ENCODE measurements at regions not wholly inside any gene's neighbourhood (a gene's known extent, or its start where the extent isn't known, plus 50 kb on each side); places are given as distances from the start of the nearest gene placed in this dataset.

DNA sequence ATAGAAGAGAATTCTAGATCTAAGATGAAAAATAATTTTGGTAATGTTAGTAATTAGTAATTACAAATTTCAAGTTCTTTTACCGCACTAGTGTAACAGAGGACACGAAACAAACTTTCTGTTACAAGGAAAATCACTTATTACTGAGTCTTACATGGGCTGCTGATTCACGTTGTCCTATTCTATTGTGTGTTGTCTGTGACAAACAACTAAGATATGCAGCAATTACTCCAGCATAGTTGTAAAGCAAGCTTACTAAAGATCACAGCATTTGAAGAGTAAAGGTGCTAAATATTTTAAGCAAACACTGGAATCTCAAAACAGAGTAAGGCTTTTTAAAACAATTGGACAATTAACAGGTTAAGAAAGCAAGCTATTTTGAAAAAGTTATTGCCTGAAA lies 502.3 kb downstream of the KCNT2 start:
- no TSS peak for BruUV-seq (replicated peaks)
- in situ Hi-C loops (cut with MboI): no loop called here

More for the DNA sequence above, 502.3 kb downstream of the KCNT2 start:
- Histone ChIP-seq H3K9me3 (replicated peaks; ENCODE audit: control insufficient read depth, insufficient read depth, low read depth, low read length) (peaks cover 8% of the 10 kb centered on the region; the same call in 1 of the 2 replicates), H3K4me2 (ENCODE audit: insufficient read depth, low read length) (no peak overlapping the region), H3K9ac (ENCODE audit: insufficient read depth in 1 of 2, low read depth in 2 of 2, low read length in 2 of 2) (no peak overlapping the region), H3K9me1 (ENCODE audit: control insufficient read depth, insufficient read depth, low read length) (no peaks in the 10 kb centered on the region), H3K27ac (ENCODE audit: extremely low read depth, low read depth, low read length) (no peak overlapping the region), H3K27me3 (ENCODE audit: control insufficient read depth in 2 of 2, insufficient read depth in 2 of 2, low read length in 2 of 2) (no peaks in the 10 kb centered on the region), H3K4me3 (no peak overlapping the region), H3K4me1 (replicated peaks in 1 of 2; ENCODE audit: control insufficient read depth in 2 of 2, insufficient read depth in 2 of 2, low read length in 2 of 2) (no peaks in the 10 kb centered on the region), H3K79me2 (ENCODE audit: control insufficient read depth, insufficient read depth, low read length) (no peaks in the 10 kb centered on the region), H3K36me3 (ENCODE audit: control insufficient read depth, insufficient read depth, low read length) (no peaks in the 10 kb centered on the region), H4K20me1 (replicated peaks; ENCODE audit: control insufficient read depth, insufficient read depth, low read length) (no peaks in the 10 kb centered on the region), H2AFZ (ENCODE audit: low read depth, low read length) (no peak overlapping the region)
- FAIRE-seq (peak; percentile 44), ATAC-seq (no peak), DNase-seq (ENCODE audit: extremely low read depth in 1 of 4, low spot score in 3 of 4) (no peak)
- ChIA-PET POLR2A (no interaction called here), CTCF (ENCODE audit: low intra/inter-chr PET ratio) (no interaction called here)
- TF ChIP-seq RFX5 (IDR thresholded peaks at IDR 0.05; ENCODE audit: low read depth, low read length) (no peak), TGIF2 (CRISPR knock-in tag; IDR thresholded peaks at IDR 0.05) (no peak), DDX20 (tag; IDR thresholded peaks at IDR 0.05; ENCODE audit: low read depth) (no peak), BMI1 (IDR thresholded peaks at IDR 0.05; ENCODE audit: low read length) (no peak), PTTG1 (tag; IDR thresholded peaks at IDR 0.05; ENCODE audit: low read depth) (no peak), POLR3A (IDR thresholded peaks at IDR 0.05; ENCODE audit: borderline replicate concordance, extremely low read depth, insufficient read depth, insufficient read length) (no peak), KLF13 (tag; IDR thresholded peaks at IDR 0.05; ENCODE audit: borderline replicate concordance, low read depth) (no peak)
- TF ChIP-seq, protein P1, sequence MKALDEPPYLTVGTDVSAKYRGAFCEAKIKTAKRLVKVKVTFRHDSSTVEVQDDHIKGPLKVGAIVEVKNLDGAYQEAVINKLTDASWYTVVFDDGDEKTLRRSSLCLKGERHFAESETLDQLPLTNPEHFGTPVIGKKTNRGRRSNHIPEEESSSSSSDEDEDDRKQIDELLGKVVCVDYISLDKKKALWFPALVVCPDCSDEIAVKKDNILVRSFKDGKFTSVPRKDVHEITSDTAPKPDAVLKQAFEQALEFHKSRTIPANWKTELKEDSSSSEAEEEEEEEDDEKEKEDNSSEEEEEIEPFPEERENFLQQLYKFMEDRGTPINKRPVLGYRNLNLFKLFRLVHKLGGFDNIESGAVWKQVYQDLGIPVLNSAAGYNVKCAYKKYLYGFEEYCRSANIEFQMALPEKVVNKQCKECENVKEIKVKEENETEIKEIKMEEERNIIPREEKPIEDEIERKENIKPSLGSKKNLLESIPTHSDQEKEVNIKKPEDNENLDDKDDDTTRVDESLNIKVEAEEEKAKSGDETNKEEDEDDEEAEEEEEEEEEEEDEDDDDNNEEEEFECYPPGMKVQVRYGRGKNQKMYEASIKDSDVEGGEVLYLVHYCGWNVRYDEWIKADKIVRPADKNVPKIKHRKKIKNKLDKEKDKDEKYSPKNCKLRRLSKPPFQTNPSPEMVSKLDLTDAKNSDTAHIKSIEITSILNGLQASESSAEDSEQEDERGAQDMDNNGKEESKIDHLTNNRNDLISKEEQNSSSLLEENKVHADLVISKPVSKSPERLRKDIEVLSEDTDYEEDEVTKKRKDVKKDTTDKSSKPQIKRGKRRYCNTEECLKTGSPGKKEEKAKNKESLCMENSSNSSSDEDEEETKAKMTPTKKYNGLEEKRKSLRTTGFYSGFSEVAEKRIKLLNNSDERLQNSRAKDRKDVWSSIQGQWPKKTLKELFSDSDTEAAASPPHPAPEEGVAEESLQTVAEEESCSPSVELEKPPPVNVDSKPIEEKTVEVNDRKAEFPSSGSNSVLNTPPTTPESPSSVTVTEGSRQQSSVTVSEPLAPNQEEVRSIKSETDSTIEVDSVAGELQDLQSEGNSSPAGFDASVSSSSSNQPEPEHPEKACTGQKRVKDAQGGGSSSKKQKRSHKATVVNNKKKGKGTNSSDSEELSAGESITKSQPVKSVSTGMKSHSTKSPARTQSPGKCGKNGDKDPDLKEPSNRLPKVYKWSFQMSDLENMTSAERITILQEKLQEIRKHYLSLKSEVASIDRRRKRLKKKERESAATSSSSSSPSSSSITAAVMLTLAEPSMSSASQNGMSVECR (CRISPR knock-in tag; IDR thresholded peaks at IDR 0.05): no peak
- TF ChIP-seq, protein P2, sequence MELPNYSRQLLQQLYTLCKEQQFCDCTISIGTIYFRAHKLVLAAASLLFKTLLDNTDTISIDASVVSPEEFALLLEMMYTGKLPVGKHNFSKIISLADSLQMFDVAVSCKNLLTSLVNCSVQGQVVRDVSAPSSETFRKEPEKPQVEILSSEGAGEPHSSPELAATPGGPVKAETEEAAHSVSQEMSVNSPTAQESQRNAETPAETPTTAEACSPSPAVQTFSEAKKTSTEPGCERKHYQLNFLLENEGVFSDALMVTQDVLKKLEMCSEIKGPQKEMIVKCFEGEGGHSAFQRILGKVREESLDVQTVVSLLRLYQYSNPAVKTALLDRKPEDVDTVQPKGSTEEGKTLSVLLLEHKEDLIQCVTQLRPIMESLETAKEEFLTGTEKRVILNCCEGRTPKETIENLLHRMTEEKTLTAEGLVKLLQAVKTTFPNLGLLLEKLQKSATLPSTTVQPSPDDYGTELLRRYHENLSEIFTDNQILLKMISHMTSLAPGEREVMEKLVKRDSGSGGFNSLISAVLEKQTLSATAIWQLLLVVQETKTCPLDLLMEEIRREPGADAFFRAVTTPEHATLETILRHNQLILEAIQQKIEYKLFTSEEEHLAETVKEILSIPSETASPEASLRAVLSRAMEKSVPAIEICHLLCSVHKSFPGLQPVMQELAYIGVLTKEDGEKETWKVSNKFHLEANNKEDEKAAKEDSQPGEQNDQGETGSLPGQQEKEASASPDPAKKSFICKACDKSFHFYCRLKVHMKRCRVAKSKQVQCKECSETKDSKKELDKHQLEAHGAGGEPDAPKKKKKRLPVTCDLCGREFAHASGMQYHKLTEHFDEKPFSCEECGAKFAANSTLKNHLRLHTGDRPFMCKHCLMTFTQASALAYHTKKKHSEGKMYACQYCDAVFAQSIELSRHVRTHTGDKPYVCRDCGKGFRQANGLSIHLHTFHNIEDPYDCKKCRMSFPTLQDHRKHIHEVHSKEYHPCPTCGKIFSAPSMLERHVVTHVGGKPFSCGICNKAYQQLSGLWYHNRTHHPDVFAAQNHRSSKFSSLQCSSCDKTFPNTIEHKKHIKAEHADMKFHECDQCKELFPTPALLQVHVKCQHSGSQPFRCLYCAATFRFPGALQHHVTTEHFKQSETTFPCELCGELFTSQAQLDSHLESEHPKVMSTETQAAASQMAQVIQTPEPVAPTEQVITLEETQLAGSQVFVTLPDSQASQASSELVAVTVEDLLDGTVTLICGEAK (IDR thresholded peaks at IDR 0.05): no peak
- TF ChIP-seq, protein P2 (CRISPR knock-in tag; IDR thresholded peaks at IDR 0.05): no peak
- WGBS (ENCODE audit: insufficient coverage, low coverage, missing lambda C conversion rate): 11% methylated on average over 3 of the region's 3 CpGs
- intact Hi-C loops (cut with micrococcal nuclease): no loop called here

All from K562 (cell line).